ENCODE measurements at regions not wholly inside any gene's neighbourhood (a gene's known extent, or its start where the extent isn't known, plus 50 kb on each side); places are given as distances from the start of the nearest gene placed in this dataset.

GRCh38 chr4:125135652-125136051, 179.1 kb upstream of the FAT4 start:
- no peaks in the 10 kb centered on the region for H3K27me3 ChIP-seq (ENCODE audit: insufficient read depth, low read length)
- TF ChIP-seq CTCF (IDR thresholded peaks at IDR 0.05; ENCODE audit: low read length), result no peak
- no peak for TF ChIP-seq EZH2 (IDR thresholded peaks at IDR 0.05; ENCODE audit: borderline replicate concordance, low read length)
- H3K4me2 ChIP-seq (ENCODE audit: low read length), result no peak overlapping the region
- no peak overlapping the region for H3K27ac ChIP-seq (ENCODE audit: low read depth, low read length, poor library complexity, severe bottlenecking)
- no peak overlapping the region for H2AFZ ChIP-seq (ENCODE audit: low read length)
- H3K4me3 ChIP-seq (ENCODE audit: low read depth, low read length, poor library complexity, severe bottlenecking), result no peak overlapping the region
- no peaks in the 10 kb centered on the region for H3K36me3 ChIP-seq (ENCODE audit: insufficient read depth, low read length)
- no peaks in the 10 kb centered on the region for H3F3A ChIP-seq (ENCODE audit: insufficient read depth, low read length)
- H3K9me2 ChIP-seq (ENCODE audit: low read depth, low read length), result no peaks in the 10 kb centered on the region
- H3K9ac ChIP-seq (ENCODE audit: low read length), result no peak overlapping the region
- H3K4me1 ChIP-seq (ENCODE audit: insufficient read depth, low read length, severe bottlenecking), result no peaks in the 10 kb centered on the region
- no peaks in the 10 kb centered on the region for H3K79me2 ChIP-seq (ENCODE audit: insufficient read depth, low read length)
- no peaks in the 10 kb centered on the region for H4K20me1 ChIP-seq (ENCODE audit: insufficient read depth, low read length)
- no peaks in the 10 kb centered on the region for H3K9me3 ChIP-seq (ENCODE audit: low read length)

GRCh38 chr4:125132729-125133128, 182.0 kb upstream of the FAT4 start:
- Histone ChIP-seq H3K36me3 (ENCODE audit: insufficient read depth, low read length) (no peaks in the 10 kb centered on the region), H3K9me2 (ENCODE audit: low read depth, low read length) (no peaks in the 10 kb centered on the region), H3K9me3 (ENCODE audit: low read length) (no peaks in the 10 kb centered on the region), H3K27me3 (ENCODE audit: insufficient read depth, low read length) (no peaks in the 10 kb centered on the region), H3K4me1 (ENCODE audit: insufficient read depth, low read length, severe bottlenecking) (no peaks in the 10 kb centered on the region), H3K27ac (ENCODE audit: low read depth, low read length, poor library complexity, severe bottlenecking) (no peak overlapping the region), H3K4me2 (ENCODE audit: low read length) (no peak overlapping the region), H3K4me3 (ENCODE audit: low read depth, low read length, poor library complexity, severe bottlenecking) (no peak overlapping the region), H4K20me1 (ENCODE audit: insufficient read depth, low read length) (no peaks in the 10 kb centered on the region), H3K79me2 (ENCODE audit: insufficient read depth, low read length) (no peaks in the 10 kb centered on the region), H3K9ac (ENCODE audit: low read length) (no peak overlapping the region), H3F3A (ENCODE audit: insufficient read depth, low read length) (no peaks in the 10 kb centered on the region), H2AFZ (ENCODE audit: low read length) (no peak overlapping the region)
- no peak for TF ChIP-seq CTCF (IDR thresholded peaks at IDR 0.05; ENCODE audit: low read length)
- TF ChIP-seq EZH2 (IDR thresholded peaks at IDR 0.05; ENCODE audit: borderline replicate concordance, low read length), result no peak

- Histone ChIP-seq H3K9ac (ENCODE audit: low read length) (no peak overlapping the region), H3K9me3 (ENCODE audit: low read length) (no peaks in the 10 kb centered on the region), H3K4me1 (ENCODE audit: insufficient read depth, low read length, severe bottlenecking) (no peaks in the 10 kb centered on the region), H3K79me2 (ENCODE audit: insufficient read depth, low read length) (no peaks in the 10 kb centered on the region), H3F3A (ENCODE audit: insufficient read depth, low read length) (no peaks in the 10 kb centered on the region), H3K27ac (ENCODE audit: low read depth, low read length, poor library complexity, severe bottlenecking) (no peak overlapping the region), H2AFZ (ENCODE audit: low read length) (no peak overlapping the region), H3K27me3 (ENCODE audit: insufficient read depth, low read length) (no peaks in the 10 kb centered on the region), H3K4me3 (ENCODE audit: low read depth, low read length, poor library complexity, severe bottlenecking) (no peak overlapping the region), H4K20me1 (ENCODE audit: insufficient read depth, low read length) (no peaks in the 10 kb centered on the region), H3K9me2 (ENCODE audit: low read depth, low read length) (no peaks in the 10 kb centered on the region), H3K4me2 (ENCODE audit: low read length) (no peak overlapping the region), H3K36me3 (ENCODE audit: insufficient read depth, low read length) (no peaks in the 10 kb centered on the region)
- TF ChIP-seq EZH2 (IDR thresholded peaks at IDR 0.05; ENCODE audit: borderline replicate concordance, low read length) (no peak), CTCF (IDR thresholded peaks at IDR 0.05; ENCODE audit: low read length) (no peak)
Observed at GRCh38 chr4:125131891-125132680, 182.7 kb upstream of the FAT4 start.

Measured in OCI-LY1 (cell line).